Gastroesophageal sphincter (tissue), 4 donors: ENCODE measurements at regions not wholly inside any gene's neighbourhood (a gene's known extent, or its start where the extent isn't known, plus 50 kb on each side); places are given as distances from the start of the nearest gene placed in this dataset.

Source experiments
- ATAC-seq: fragments of 150-250 bp; one replicate; pipeline ENCODE4 v1.9.1; 2016; ENCODE audit warnings: mild to moderate bottlenecking, moderate library complexity
- H3K27ac ChIP-seq, 4 donors: fragments of 200-600 bp; sonication (generic) in 3 of 4; 1 replicate in 3 of 4; 2 replicates in 1 of 4; pipeline ENCODE4 v1.5.1; 2016 to 2019
- H3K27me3 ChIP-seq: fragments of 200-600 bp; sonication (generic); one replicate; pipeline ENCODE4 v1.5.1; 2019
- H3K36me3 ChIP-seq, 2 donors: fragments of 200-600 bp; sonication (generic); one replicate each; pipeline ENCODE4 v1.5.1; 2019; ENCODE audit warnings: control low read depth in 1 of 2
- H3K4me1 ChIP-seq, 3 donors: fragments of 200-600 bp; sonication (generic); 1 replicate in 2 of 3; 2 replicates in 1 of 3; pipeline ENCODE4 v1.5.1; 2016 to 2019; ENCODE audit warnings: control low read depth in 2 of 3
- H3K4me3 ChIP-seq, 2 donors: fragments of 200-600 bp; sonication (generic); one replicate each; pipeline ENCODE4 v1.5.1; 2019; ENCODE audit warnings: mild to moderate bottlenecking in 1 of 2, moderate library complexity in 1 of 2
- H3K9me3 ChIP-seq, 3 donors: fragments of 200-600 bp; sonication (generic); one replicate each; pipeline ENCODE4 v1.5.1; 2017 to 2019; ENCODE audit warnings: control low read depth in 2 of 3
- CTCF ChIP-seq, 4 experiments: fragments of 200-600 bp in 2 of 4; fragments of 450-650 bp in 2 of 4; sonication (generic) in 1 of 4; IDR thresholded peaks; one replicate each; pipeline ENCODE4 v1.5.1; 2017 to 2019; ENCODE audit warnings: antibody characterized with exemption in 4 of 4, mild to moderate bottlenecking in 2 of 4, moderate library complexity in 2 of 4
- EP300 ChIP-seq: sonication (generic); formaldehyde crosslinking; IDR thresholded peaks from one replicate; pipeline ENCODE4 v1.6.1; 2017; ENCODE audit warnings: antibody characterized with exemption, mild to moderate bottlenecking
- POLR2A ChIP-seq, 2 donors: fragments of 450-650 bp; IDR thresholded peaks; one replicate each; pipeline ENCODE4 v1.6.1; 2017; ENCODE audit warnings: antibody characterized with exemption in 2 of 2, mild to moderate bottlenecking in 2 of 2, moderate library complexity in 1 of 2
- POLR2AphosphoS5 ChIP-seq: sonication (generic); formaldehyde crosslinking; IDR thresholded peaks from one replicate; pipeline ENCODE4 v1.6.1; 2017; ENCODE audit warnings: antibody characterized with exemption
- WGBS, 2 donors: methylation state at CpG; one replicate each; pipeline ENCODE4 v1.1.5; 2018; ENCODE audit warnings: low coverage in 1 of 2; 5-methylcytosine and 5-hydroxymethylcytosine counted together

- Histone ChIP-seq H3K4me3 (no peak overlapping the region), H3K4me1 (no peaks in the 10 kb centered on the region), H3K36me3 (no peaks in the 10 kb centered on the region), H3K27ac (no peak overlapping the region), H3K27me3 (no peaks in the 10 kb centered on the region), H3K9me3 (peaks cover 0 to 6% (median 0%) of the 10 kb centered on the region in 3 donors)
- TF ChIP-seq POLR2A (IDR thresholded peaks at IDR 0.05) (no peak), EP300 (no peak), POLR2AphosphoS5 (no peak), CTCF (IDR thresholded peaks at IDR 0.05) (no peak)
- ATAC-seq, result no peak
- WGBS, 2 donors, result 49 to 51% methylated on average over 2 to 3 of the region's 3 CpGs
These were observed 255.1 kb downstream of the METTL4 start for GRCh38 chr18:2316082-2316750.

- no peaks in the 10 kb centered on the region for H3K27me3 ChIP-seq
- WGBS, 2 donors, result 50 to 55% methylated on average over 5 of the region's 5 CpGs
- no peaks in the 10 kb centered on the region for H3K4me1 ChIP-seq
- ATAC-seq, result no peak
- H3K9me3 ChIP-seq, result peaks cover 0 to 6% (median 0%) of the 10 kb centered on the region in 3 donors
- H3K4me3 ChIP-seq, result no peak overlapping the region
- no peak overlapping the region for H3K27ac ChIP-seq
- H3K36me3 ChIP-seq, result no peaks in the 10 kb centered on the region
- no peak for TF ChIP-seq EP300
- no peak for TF ChIP-seq CTCF (IDR thresholded peaks at IDR 0.05)
- no peak for TF ChIP-seq POLR2AphosphoS5
These were observed 254.3 kb downstream of the METTL4 start for GRCh38 chr18:2316751-2317696.

- H3K36me3 ChIP-seq, result no peaks in the 10 kb centered on the region
- H3K9me3 ChIP-seq, result peaks cover 0 to 3% (median 0%) of the 10 kb centered on the region in 3 donors
- H3K27me3 ChIP-seq, result peaks cover 5% of the 10 kb centered on the region
- H3K4me3 ChIP-seq, result no peak overlapping the region
- H3K27ac ChIP-seq, result no peak overlapping the region
- TF ChIP-seq POLR2AphosphoS5 (no peak), CTCF (IDR thresholded peaks at IDR 0.05) (no peak), POLR2A (IDR thresholded peaks at IDR 0.05) (no peak), EP300 (no peak)
- H3K4me1 ChIP-seq, result no peaks in the 10 kb centered on the region
- no peak for ATAC-seq
These were observed 246.8 kb downstream of the METTL4 start for GRCh38 chr18:2324459-2324858.

GRCh38 chr18:2325308-2325849 lies 245.9 kb downstream of the METTL4 start:
- no peaks in the 10 kb centered on the region for H3K9me3 ChIP-seq
- no peaks in the 10 kb centered on the region for H3K4me1 ChIP-seq
- WGBS, 2 donors, result 49 to 64% methylated on average over 4 of the region's 4 CpGs
- no peak overlapping the region for H3K27ac ChIP-seq
- H3K27me3 ChIP-seq, result peaks cover 5% of the 10 kb centered on the region
- H3K4me3 ChIP-seq, result no peak overlapping the region
- no peak for TF ChIP-seq POLR2A (IDR thresholded peaks at IDR 0.05)
- TF ChIP-seq EP300, result no peak
- no peak for TF ChIP-seq POLR2AphosphoS5
- no peak for TF ChIP-seq CTCF (IDR thresholded peaks at IDR 0.05)
- H3K36me3 ChIP-seq, result no peaks in the 10 kb centered on the region
- ATAC-seq, result no peak
